Naive thymus-derived CD4-positive, alpha-beta T cell (primary cell): ENCODE measurements at regions not wholly inside any gene's neighbourhood (a gene's known extent, or its start where the extent isn't known, plus 50 kb on each side); places are given as distances from the start of the nearest gene placed in this dataset.

Experiments
- ATAC-seq: fragments of 150-1000 bp; cut with Tn5 transposase; 2 replicates; pipeline ENCODE4 v1.10.0; 2021; ENCODE audit warnings: mild to moderate bottlenecking, moderate library complexity
- CTCF ChIA-PET: fragments of 350-600 bp; sonication (Branson Sonifier 250); formaldehyde crosslinking; loops from one replicate; lab custom pipeline; 2021; ENCODE audit warnings: antibody characterized with exemption; lab: Charles Lee
- POLR2A ChIA-PET: fragments of 350-600 bp; sonication (Branson Sonifier 250); formaldehyde crosslinking; loops from one replicate; lab custom pipeline; 2021; ENCODE audit warnings: antibody characterized with exemption, inconsistent platforms; lab: Charles Lee
- DNase-seq, 9 donors: peaks; one replicate each; pipeline versions ENCODE4 v3.0.0 to v3.0.0-alpha.2; 2020 to 2022; ENCODE audit warnings: mixed read lengths in 1 of 9
- H3K27ac ChIP-seq: one replicate; pipeline ENCODE4 v1.7.0; 2013; ENCODE audit warnings: mild to moderate bottlenecking, low read depth, low read length, moderate library complexity
- H3K27me3 ChIP-seq, 2 donors: one replicate each; pipeline ENCODE4 v1.7.0; 2013; ENCODE audit warnings: low read length in 2 of 2, mild to moderate bottlenecking in 2 of 2, moderate library complexity in 2 of 2; ENCODE audit not compliant: control insufficient read depth in 2 of 2, insufficient read depth in 2 of 2
- H3K36me3 ChIP-seq, 3 experiments: 1 replicate in 2 of 3; 2 replicates in 1 of 3; pipeline ENCODE4 v1.7.0; 2013; ENCODE audit warnings: low read length in 3 of 3, mild to moderate bottlenecking in 3 of 3, moderate library complexity in 1 of 3; ENCODE audit not compliant: insufficient read depth in 3 of 3, control insufficient read depth in 2 of 3
- H3K4me1 ChIP-seq, 2 donors: one replicate each; pipeline ENCODE4 v1.7.0; 2013; ENCODE audit warnings: low read length in 2 of 2, mild to moderate bottlenecking in 2 of 2, moderate library complexity in 1 of 2; ENCODE audit not compliant: control insufficient read depth in 2 of 2, insufficient read depth in 2 of 2
- H3K4me3 ChIP-seq: 2 replicates; pipeline ENCODE4 v1.7.0; 2013; ENCODE audit warnings: mild to moderate bottlenecking, low read length
- H3K9me3 ChIP-seq, 3 experiments: 1 replicate in 2 of 3; 2 replicates in 1 of 3; pipeline ENCODE4 v1.7.0; 2013; ENCODE audit warnings: low read length in 3 of 3; ENCODE audit not compliant: control insufficient read depth in 2 of 3
- H3K27ac Mint-ChIP-seq, 9 donors: one replicate each; pipeline ENCODE4 v1.8.0; 2020 to 2022; ENCODE audit warnings: mixed read lengths in 9 of 9, mild to moderate bottlenecking in 8 of 9, moderate library complexity in 5 of 9, inconsistent platforms in 2 of 9
- H3K27me3 Mint-ChIP-seq, 5 donors: one replicate each; pipeline ENCODE4 v1.8.0; 2021 to 2022; ENCODE audit warnings: mixed read lengths in 5 of 5, mild to moderate bottlenecking in 1 of 5
- H3K36me3 Mint-ChIP-seq, 5 donors: one replicate each; pipeline ENCODE4 v1.8.0; 2020 to 2022; ENCODE audit warnings: mixed read lengths in 5 of 5, mild to moderate bottlenecking in 3 of 5, inconsistent platforms in 1 of 5
- H3K4me1 Mint-ChIP-seq, 7 donors: one replicate each; pipeline ENCODE4 v1.8.0; 2020 to 2022; ENCODE audit warnings: mixed read lengths in 7 of 7, mild to moderate bottlenecking in 3 of 7, inconsistent platforms in 1 of 7
- H3K4me3 Mint-ChIP-seq, 10 donors: one replicate each; pipeline ENCODE4 v1.8.0; 2020 to 2022; ENCODE audit warnings: mild to moderate bottlenecking in 10 of 10, mixed read lengths in 10 of 10, moderate library complexity in 6 of 10, inconsistent platforms in 2 of 10
- H3K9me3 Mint-ChIP-seq, 11 donors: one replicate each; pipeline ENCODE4 v1.8.0; 2020 to 2022; ENCODE audit warnings: mixed read lengths in 11 of 11, mild to moderate bottlenecking in 4 of 11, inconsistent platforms in 1 of 11, moderate library complexity in 1 of 11
- intact Hi-C, 2 donors: fragments of 100-400 bp; cut with micrococcal nuclease; formaldehyde crosslinking; loops; one replicate each; pipeline ENCODE4 v1.15.1; 2023

DNA sequence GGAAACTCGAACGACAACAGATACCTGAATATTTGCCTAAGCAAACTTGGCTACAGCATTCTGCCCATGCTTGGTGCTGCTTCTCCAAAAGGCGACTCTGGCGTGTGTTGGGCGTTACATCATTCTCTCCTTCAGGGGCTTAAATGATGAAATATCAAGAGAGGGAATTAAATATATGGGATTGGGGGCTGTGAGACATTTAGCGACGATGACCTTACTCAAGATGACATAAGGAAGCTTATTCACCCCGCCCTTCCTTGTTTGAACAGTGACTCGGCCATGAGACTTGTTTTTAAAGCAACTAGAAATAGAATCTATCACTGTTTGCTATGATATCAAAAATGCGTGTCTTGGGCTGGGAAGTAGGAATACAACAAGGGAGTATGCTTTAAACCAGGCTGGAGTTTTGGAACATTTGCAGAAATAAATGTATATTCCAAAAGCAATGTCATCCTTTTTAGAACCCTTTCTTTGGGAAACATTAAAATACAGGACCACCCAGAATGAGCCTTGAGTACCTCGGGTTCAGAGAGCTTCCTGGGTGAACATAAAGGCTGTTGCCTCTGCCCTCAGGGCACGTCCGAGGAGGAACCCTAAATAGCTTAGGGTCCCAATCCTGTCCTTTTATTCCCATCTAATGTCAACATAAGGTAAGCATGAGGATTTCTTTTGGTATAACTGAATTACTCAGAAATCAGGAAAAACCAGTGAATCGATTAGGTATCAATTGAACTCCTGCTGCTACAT is 123.3 kb upstream of the SLC45A1 start:
- H3K36me3 ChIP-seq: no peaks in the 10 kb centered on the region
- no peaks in the 10 kb centered on the region for H3K27me3 ChIP-seq
- no peak overlapping the region for H3K27ac ChIP-seq
- Mint-ChIP-seq H3K27me3 (peaks cover 0 to 10% (median 0%) of the 10 kb centered on the region in 5 donors), H3K4me1 (peaks cover 0 to 23% (median 9%) of the 10 kb centered on the region in 7 donors), H3K4me3 (no peak overlapping the region), H3K36me3 (peaks cover 0 to 4% (median 2%) of the 10 kb centered on the region in 5 donors), H3K27ac (peak overlapping the region in 1 of 9 donors; percentile 41), H3K9me3 (peaks cover 0 to 2% (median 0%) of the 10 kb centered on the region in 11 donors)
- H3K4me1 ChIP-seq: no peaks in the 10 kb centered on the region
- no peak overlapping the region for H3K4me3 ChIP-seq
- ChIA-PET POLR2A (no interaction called here), CTCF (no interaction called here)
- H3K9me3 ChIP-seq: no peaks in the 10 kb centered on the region
- DNase-seq (no peak), ATAC-seq (no peak)
- intact Hi-C loops: no loop called here

DNA sequence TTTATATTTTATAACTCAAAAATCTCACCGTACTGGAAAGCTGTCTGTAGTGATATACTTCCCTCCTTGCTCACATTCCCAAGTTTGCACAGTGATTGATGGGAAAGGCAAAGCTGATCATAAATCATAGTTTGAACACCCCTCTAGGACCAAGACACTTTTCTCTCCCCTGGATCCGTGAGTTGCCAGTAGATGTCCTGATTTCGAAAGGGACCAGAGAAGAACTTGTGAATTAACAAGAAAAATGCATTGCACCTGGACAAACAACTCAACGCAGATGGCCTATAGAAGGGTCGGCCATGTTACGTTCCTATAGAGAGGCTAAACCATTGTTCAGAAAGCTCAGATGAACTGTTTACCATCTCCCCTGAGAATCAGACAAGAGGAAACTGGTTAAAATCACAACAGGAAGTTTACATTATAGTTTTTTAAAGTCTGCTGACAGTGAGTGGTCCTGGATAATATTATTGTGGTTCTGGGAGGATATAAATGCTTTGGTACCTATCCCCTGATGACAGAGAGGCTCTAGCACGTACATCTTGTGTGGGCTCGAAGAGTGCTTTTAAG is 124.0 kb upstream of the SLC45A1 start:
- Mint-ChIP-seq H3K36me3 (peaks cover 0 to 4% (median 2%) of the 10 kb centered on the region in 5 donors), H3K4me3 (no peak overlapping the region), H3K9me3 (peaks cover 0 to 2% (median 0%) of the 10 kb centered on the region in 11 donors), H3K4me1 (peaks cover 0 to 23% (median 9%) of the 10 kb centered on the region in 7 donors), H3K27me3 (peaks cover 0 to 10% (median 0%) of the 10 kb centered on the region in 5 donors), H3K27ac (peak overlapping the region in 1 of 9 donors; percentile 41)
- ATAC-seq: no peak
- CTCF ChIA-PET: no interaction called here
- no peaks in the 10 kb centered on the region for H3K36me3 ChIP-seq
- DNase-seq: no peak
- H3K27me3 ChIP-seq: no peaks in the 10 kb centered on the region
- intact Hi-C loops: no loop called here
- POLR2A ChIA-PET: no interaction called here
- H3K4me3 ChIP-seq: no peak overlapping the region
- H3K9me3 ChIP-seq: no peaks in the 10 kb centered on the region
- no peaks in the 10 kb centered on the region for H3K4me1 ChIP-seq
- no peak overlapping the region for H3K27ac ChIP-seq

DNA sequence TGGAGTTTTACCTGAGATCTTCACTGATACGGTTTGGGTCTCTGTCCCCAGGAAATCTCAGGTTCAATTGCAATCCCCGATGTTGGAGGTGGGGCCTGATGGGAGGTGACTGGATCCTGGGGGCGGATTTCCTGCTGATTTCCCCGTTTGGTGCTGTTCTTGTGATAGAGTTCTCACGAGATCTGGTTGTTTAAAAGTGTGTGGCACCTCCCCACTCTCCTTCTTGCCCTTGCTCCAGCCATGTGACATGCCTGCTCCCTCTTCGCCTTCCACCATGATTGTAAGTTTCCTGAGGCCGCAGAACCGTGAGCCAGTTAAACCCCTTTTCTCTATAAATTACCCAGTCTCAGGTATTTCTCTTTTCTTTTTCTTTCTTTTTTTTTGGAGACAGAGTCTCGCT is 126.4 kb upstream of the SLC45A1 start:
- Histone ChIP-seq H3K4me1 (no peaks in the 10 kb centered on the region), H3K36me3 (no peaks in the 10 kb centered on the region), H3K27me3 (no peaks in the 10 kb centered on the region), H3K27ac (no peak overlapping the region), H3K9me3 (no peaks in the 10 kb centered on the region), H3K4me3 (no peak overlapping the region)
- Mint-ChIP-seq H3K9me3 (peaks cover 0 to 2% (median 0%) of the 10 kb centered on the region in 11 donors), H3K4me1 (peaks cover 0 to 16% (median 5%) of the 10 kb centered on the region in 7 donors), H3K36me3 (peaks cover 0 to 4% (median 0%) of the 10 kb centered on the region in 5 donors), H3K27ac (no peak overlapping the region), H3K27me3 (peaks cover 0 to 10% (median 0%) of the 10 kb centered on the region in 5 donors), H3K4me3 (no peak overlapping the region)
- DNase-seq (no peak), ATAC-seq (no peak)
- POLR2A ChIA-PET: no interaction called here
- CTCF ChIA-PET: no interaction called here
- intact Hi-C loops: no loop called here

DNA sequence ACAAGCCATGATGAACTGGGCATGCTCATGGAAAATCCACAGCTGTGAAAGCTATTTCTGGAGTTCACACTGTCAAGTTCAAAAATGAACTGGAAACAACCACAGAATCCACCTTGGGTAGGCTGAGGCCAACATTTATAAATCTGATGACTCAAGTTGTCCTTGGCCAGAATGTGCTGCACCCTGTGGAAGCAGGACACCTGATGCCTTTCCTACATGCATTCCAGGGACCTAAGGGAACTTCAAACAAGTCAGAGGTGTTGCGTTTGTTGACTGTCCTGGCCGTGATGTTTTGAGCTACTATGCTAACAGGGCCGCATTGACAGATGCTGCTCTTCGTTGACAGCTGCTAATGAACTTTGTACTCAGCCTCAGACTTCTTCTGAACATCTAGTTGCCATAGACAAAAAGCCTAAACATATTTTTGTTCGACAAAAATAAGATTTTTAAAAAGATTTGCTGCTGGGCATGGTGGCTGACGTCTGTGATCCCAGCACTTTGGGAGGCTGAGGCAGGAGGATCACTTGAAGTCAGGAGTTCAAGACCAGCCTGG is 127.9 kb upstream of the SLC45A1 start:
- Histone ChIP-seq H3K4me1 (no peaks in the 10 kb centered on the region), H3K9me3 (no peaks in the 10 kb centered on the region), H3K4me3 (no peak overlapping the region), H3K36me3 (no peaks in the 10 kb centered on the region), H3K27ac (no peak overlapping the region), H3K27me3 (no peaks in the 10 kb centered on the region)
- DNase-seq (no peak), ATAC-seq (no peak)
- Mint-ChIP-seq H3K27me3 (peaks cover 0 to 10% (median 0%) of the 10 kb centered on the region in 5 donors), H3K4me3 (no peak overlapping the region), H3K4me1 (peaks cover 0 to 16% (median 5%) of the 10 kb centered on the region in 7 donors), H3K27ac (no peak overlapping the region), H3K36me3 (no peaks in the 10 kb centered on the region), H3K9me3 (peaks cover 0 to 2% (median 0%) of the 10 kb centered on the region in 11 donors)
- intact Hi-C loops: no loop called here
- ChIA-PET POLR2A (no interaction called here), CTCF (interaction anchor here (0.6 kb wide), 1 partner anchor 557 kb away, joined by 3 read pairs; no protein-coding TSS in a partner anchor)

DNA sequence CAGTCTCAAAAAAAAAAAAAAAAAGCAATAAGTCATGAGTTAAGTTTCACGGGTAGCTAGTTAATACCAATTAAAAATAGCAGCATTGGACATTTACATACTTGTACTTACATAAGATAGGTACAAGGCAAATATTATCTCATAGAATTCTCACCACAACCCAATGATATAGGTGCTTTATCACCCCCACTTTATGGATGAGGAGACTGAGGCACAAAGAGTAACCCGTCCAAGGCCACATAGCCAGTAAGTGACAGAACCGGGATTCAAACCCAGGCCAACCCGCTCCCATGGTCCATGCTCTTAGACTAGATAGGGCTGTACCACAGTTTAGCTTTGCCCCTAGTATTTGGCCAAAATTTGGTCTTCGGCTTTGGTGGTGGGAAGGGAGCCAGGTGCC is 132.5 kb upstream of the SLC45A1 start:
- no peak overlapping the region for H3K4me3 Mint-ChIP-seq
- POLR2A ChIA-PET: no interaction called here

DNA sequence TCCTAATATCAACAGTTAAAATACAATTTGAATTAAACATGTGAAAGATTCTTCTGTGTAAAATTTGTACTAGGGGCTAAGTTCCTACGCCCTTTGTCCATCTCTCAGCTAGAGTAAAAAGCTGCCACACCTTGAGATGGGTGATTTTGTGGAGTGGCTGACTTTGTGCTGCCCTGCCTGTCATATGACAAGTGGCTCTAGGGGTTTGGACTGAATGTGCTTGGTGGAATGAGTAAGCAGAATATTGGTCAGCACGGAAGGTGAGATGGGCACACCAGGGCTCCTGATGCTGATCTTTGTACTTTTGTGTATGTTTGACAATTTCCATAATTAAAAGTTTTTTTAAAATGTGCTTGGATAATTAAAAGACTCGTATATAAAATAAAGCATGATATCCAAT is 133.6 kb upstream of the SLC45A1 start:
- Mint-ChIP-seq H3K9me3 (peaks cover 0 to 9% (median 7%) of the 10 kb centered on the region in 11 donors), H3K36me3 (peaks cover 0 to 9% (median 5%) of the 10 kb centered on the region in 5 donors), H3K4me3 (no peak overlapping the region), H3K27ac (peak overlapping the region in 2 of 9 donors; percentile 46 to 51), H3K4me1 (peaks cover 0 to 21% (median 19%) of the 10 kb centered on the region in 7 donors), H3K27me3 (peaks cover 0 to 1% (median 0%) of the 10 kb centered on the region in 5 donors)
- Histone ChIP-seq H3K27me3 (no peaks in the 10 kb centered on the region), H3K4me3 (no peak overlapping the region), H3K27ac (no peak overlapping the region), H3K36me3 (no peaks in the 10 kb centered on the region), H3K4me1 (peaks cover 12 to 16% of the 10 kb centered on the region in 2 donors), H3K9me3 (peaks cover 0 to 1% (median 0%) of the 10 kb centered on the region in 3 experiments)
- ATAC-seq: no peak
- POLR2A ChIA-PET: interaction anchor here (1.5 kb wide), 1 partner anchor 14 kb away, joined by 3 read pairs; no protein-coding TSS in a partner anchor
- CTCF ChIA-PET: no interaction called here
- DNase-seq: no peak
- intact Hi-C loops: no loop called here

More for the DNA sequence above, 132.5 kb upstream of the SLC45A1 start:
- peaks cover 12 to 16% of the 10 kb centered on the region in 2 donors for H3K4me1 ChIP-seq
- H3K36me3 Mint-ChIP-seq: no peaks in the 10 kb centered on the region
- ATAC-seq: no peak
- H3K27me3 ChIP-seq: no peaks in the 10 kb centered on the region
- intact Hi-C loops: no loop called here
- H3K4me1 Mint-ChIP-seq: peaks cover 0 to 21% (median 19%) of the 10 kb centered on the region in 7 donors
- no peak overlapping the region for H3K4me3 ChIP-seq
- no peaks in the 10 kb centered on the region for H3K27me3 Mint-ChIP-seq
- H3K36me3 ChIP-seq: no peaks in the 10 kb centered on the region
- no peak overlapping the region for H3K27ac Mint-ChIP-seq
- DNase-seq: no peak
- H3K27ac ChIP-seq: no peak overlapping the region
- H3K9me3 Mint-ChIP-seq: peaks cover 0 to 1% (median 0%) of the 10 kb centered on the region in 11 donors
- H3K9me3 ChIP-seq: no peaks in the 10 kb centered on the region
- CTCF ChIA-PET: interaction anchor here (0.6 kb wide), 1 partner anchor 21 kb away, joined by 5 read pairs; no protein-coding TSS in a partner anchor
